Neural cell (in vitro differentiated cells): ENCODE measurements at regions not wholly inside any gene's neighbourhood (a gene's known extent, or its start where the extent isn't known, plus 50 kb on each side); places are given as distances from the start of the nearest gene placed in this dataset.

ENCODE experiments used
- EP300 ChIP-seq: fragments of 450-650 bp; conservative IDR thresholded peaks from 2 replicates; pipeline ENCODE4 v1.6.1; 2014; ENCODE audit warnings: antibody characterized with exemption, mild to moderate bottlenecking, moderate library complexity; ENCODE audit not compliant: poor library complexity, severe bottlenecking
- EZH2 ChIP-seq: fragments of 200-600, 300-800 bp; shearing (Covaris generic), sonication (generic); IDR thresholded peaks from 2 replicates; pipeline ENCODE4 v1.6.1; 2014; ENCODE audit warnings: antibody characterized with exemption, low read length, borderline replicate concordance, mild to moderate bottlenecking; ENCODE audit not compliant: insufficient read depth, poor library complexity, severe bottlenecking
- MXI1 ChIP-seq: fragments of 450-650 bp; conservative IDR thresholded peaks from 2 replicates; pipeline ENCODE4 v1.6.1; 2014; ENCODE audit warnings: antibody characterized with exemption, mild to moderate bottlenecking; ENCODE audit not compliant: poor library complexity, severe bottlenecking
- POLR2AphosphoS5 ChIP-seq: IDR thresholded peaks from 2 replicates; pipeline ENCODE4 v1.6.1; 2012
- RAD21 ChIP-seq: fragments of 450-650 bp; conservative IDR thresholded peaks from 2 replicates; pipeline ENCODE4 v1.6.1; 2014; ENCODE audit warnings: antibody characterized with exemption, mild to moderate bottlenecking, moderate library complexity
- SMC3 ChIP-seq: fragments of 450-650 bp; conservative IDR thresholded peaks from 2 replicates; pipeline ENCODE4 v1.6.1; 2014; ENCODE audit warnings: antibody characterized with exemption, mild to moderate bottlenecking, moderate library complexity; ENCODE audit not compliant: poor library complexity
- TAF1 ChIP-seq: IDR thresholded peaks from 2 replicates; pipeline ENCODE4 v1.6.1; 2012; ENCODE audit warnings: low read depth
- TF ChIP-seq, protein P1 (sequence below): fragments of 450-650 bp; IDR thresholded peaks from 2 replicates; pipeline ENCODE4 v1.5.1; 2014; ENCODE audit warnings: antibody characterized with exemption, mild to moderate bottlenecking, moderate library complexity; ENCODE audit not compliant: poor library complexity, severe bottlenecking
- TF ChIP-seq, protein P2 (sequence below): IDR thresholded peaks from 2 replicates; pipeline ENCODE4 v1.6.1; 2012; ENCODE audit warnings: borderline replicate concordance

DNA sequence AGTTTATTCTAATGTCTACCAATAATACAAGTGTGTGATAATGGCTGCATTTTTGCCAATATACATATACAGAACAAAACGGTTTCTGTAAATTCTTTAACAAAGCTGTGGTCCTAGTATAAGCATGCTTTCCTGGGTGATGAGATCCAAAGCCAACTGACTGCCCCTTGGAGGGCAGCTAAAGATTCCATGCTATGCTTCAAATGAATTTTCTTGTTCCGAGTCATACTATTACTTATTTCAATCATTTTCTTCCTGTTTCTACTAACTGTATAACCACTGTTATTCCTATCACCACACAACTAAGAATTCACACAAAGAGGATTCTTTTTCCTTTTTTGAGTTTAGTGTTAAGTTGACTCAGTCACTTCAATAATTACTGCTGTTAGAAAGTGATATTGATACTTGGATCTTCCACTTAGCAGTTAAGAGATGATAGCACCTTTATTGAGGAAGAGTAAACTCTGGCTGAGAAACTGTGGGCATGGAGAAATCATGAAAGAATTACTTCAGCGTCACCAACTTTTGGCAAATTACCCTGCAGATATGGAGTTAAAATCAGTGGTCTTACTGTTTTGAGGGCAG, 197.5 kb downstream of the ARL4A start:
- TF ChIP-seq, protein P1, sequence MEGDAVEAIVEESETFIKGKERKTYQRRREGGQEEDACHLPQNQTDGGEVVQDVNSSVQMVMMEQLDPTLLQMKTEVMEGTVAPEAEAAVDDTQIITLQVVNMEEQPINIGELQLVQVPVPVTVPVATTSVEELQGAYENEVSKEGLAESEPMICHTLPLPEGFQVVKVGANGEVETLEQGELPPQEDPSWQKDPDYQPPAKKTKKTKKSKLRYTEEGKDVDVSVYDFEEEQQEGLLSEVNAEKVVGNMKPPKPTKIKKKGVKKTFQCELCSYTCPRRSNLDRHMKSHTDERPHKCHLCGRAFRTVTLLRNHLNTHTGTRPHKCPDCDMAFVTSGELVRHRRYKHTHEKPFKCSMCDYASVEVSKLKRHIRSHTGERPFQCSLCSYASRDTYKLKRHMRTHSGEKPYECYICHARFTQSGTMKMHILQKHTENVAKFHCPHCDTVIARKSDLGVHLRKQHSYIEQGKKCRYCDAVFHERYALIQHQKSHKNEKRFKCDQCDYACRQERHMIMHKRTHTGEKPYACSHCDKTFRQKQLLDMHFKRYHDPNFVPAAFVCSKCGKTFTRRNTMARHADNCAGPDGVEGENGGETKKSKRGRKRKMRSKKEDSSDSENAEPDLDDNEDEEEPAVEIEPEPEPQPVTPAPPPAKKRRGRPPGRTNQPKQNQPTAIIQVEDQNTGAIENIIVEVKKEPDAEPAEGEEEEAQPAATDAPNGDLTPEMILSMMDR: no peak
- TF ChIP-seq, protein P2, sequence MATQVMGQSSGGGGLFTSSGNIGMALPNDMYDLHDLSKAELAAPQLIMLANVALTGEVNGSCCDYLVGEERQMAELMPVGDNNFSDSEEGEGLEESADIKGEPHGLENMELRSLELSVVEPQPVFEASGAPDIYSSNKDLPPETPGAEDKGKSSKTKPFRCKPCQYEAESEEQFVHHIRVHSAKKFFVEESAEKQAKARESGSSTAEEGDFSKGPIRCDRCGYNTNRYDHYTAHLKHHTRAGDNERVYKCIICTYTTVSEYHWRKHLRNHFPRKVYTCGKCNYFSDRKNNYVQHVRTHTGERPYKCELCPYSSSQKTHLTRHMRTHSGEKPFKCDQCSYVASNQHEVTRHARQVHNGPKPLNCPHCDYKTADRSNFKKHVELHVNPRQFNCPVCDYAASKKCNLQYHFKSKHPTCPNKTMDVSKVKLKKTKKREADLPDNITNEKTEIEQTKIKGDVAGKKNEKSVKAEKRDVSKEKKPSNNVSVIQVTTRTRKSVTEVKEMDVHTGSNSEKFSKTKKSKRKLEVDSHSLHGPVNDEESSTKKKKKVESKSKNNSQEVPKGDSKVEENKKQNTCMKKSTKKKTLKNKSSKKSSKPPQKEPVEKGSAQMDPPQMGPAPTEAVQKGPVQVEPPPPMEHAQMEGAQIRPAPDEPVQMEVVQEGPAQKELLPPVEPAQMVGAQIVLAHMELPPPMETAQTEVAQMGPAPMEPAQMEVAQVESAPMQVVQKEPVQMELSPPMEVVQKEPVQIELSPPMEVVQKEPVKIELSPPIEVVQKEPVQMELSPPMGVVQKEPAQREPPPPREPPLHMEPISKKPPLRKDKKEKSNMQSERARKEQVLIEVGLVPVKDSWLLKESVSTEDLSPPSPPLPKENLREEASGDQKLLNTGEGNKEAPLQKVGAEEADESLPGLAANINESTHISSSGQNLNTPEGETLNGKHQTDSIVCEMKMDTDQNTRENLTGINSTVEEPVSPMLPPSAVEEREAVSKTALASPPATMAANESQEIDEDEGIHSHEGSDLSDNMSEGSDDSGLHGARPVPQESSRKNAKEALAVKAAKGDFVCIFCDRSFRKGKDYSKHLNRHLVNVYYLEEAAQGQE: no peak
- TF ChIP-seq EP300: no peak
- no peak for TF ChIP-seq RAD21
- TF ChIP-seq EZH2: no peak
- no peak for TF ChIP-seq POLR2AphosphoS5
- TF ChIP-seq MXI1: no peak
- no peak for TF ChIP-seq SMC3
- TF ChIP-seq TAF1: no peak
